ENCODE measurements at regions not wholly inside any gene's neighbourhood (a gene's known extent, or its start where the extent isn't known, plus 50 kb on each side); places are given as distances from the start of the nearest gene placed in this dataset.
A peak's percentile ranks its signal among the peaks of the same experiment; 100 is the strongest.
"Not testable (repeated sequence)": the region's sequence is repeated elsewhere in the genome, so short reads cannot be mapped to it uniquely, and the experiment has no call there.

DNA sequence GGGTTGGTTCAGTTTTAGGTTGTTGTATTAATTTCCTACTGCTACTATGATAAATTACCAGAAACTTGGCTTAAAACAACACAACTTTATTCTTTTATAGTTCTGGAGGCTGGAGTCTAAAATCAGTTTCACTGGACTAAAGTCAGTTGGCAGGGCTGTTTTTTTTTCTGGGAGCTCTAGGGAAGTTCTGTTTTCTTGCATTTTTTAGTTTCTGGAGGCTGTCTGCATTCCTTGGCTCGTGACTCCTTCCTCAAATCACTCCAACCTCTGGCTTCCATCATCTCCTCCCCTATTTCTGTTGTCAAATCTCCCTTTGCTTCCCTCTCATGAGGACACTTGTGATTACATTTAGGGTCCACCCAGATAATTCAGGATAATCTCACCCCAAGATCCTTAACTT lies 51.3 kb upstream of the SUB1 start:
- no peak for DNase-seq

DNA sequence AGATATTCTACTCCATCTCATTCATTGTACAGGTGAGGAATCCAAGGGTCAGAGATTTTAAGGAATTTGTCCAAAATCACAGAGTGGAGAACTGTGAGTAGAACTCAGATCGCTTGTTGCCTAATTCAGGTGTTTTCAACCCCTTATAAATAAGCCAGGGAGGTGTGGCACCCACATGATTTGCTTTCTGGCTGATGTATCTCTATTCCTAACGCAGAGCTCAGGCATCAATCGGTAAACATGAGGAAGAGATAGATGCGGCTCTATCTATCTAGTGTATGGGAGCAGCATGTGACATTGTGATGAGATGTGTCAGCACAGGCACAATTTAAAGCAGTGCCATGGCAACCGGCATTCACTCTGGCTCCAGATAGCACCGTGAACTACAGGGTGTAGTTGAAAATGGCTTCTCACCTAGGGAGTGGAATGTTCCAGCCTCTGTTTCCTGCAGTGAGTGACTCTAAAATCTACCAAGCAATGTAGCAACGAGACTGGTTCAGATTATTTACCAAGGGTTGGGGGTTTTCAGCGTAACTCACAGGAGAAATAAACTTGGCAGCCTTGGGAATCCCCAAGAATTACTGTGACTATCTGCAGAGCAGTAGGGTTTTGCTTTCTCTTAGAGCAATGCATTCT lies 53.4 kb upstream of the SUB1 start:
- DNase-seq, result peak; percentile 53

DNA sequence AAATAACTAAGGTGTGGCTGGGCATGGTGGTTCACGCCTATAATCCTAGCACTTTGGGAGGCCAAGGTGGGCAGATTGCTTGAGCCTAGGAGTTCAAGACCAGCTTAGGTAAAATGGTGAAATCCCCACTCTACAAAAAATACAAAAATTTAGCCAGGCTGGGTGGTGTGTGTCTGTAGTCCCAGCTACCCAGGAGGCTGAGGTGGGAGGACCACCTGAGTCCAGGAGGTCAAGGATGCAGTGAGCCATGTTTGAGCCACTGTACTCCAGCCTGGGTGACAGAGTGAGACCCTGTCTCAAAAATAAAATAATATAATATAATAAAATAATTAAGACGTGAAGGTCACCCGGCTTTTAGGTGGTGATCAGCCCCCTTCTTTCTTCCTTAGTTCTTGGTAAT lies 58.0 kb upstream of the SUB1 start:
- DNase-seq, result not testable (repeated sequence)

DNA sequence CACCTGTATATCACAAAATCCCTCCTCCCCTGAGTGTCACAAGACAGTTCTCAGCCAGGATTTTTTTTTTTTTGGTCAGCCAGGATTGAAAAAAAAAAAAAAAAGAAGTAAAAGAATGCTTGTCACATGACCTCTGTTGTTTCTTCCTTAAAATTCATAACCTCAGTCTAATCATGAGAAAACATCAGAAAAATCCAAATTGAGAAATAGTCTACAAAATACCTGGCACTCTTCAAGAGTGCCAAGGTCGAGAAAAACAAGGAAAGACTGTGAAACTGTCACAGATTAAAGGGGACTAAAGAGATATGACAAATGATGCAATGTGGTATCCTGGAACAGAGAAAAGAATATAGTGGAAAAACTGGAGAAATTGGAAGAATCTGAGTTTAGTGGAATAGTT lies 58.5 kb upstream of the SUB1 start:
- DNase-seq, result no peak

DNA sequence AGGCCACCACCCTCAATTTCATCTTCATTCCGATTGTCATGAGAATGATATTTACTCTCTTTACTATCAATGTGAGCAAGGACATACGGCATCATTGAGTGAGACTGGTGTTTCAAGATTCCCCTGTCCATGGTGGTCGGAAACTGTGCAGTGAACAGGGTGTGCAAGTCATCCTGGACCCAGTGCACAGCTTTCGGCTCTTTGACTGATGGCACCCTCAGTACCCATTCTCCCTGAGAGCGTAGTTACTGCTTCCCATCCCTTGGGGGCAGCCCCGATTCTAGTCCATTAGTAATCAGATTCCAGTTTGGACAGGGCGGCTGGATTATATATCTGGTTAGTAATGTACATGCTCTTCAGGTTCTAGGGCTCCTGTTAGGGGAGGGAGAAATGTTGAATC lies 61.7 kb upstream of the SUB1 start:
- no peak for DNase-seq

DNA sequence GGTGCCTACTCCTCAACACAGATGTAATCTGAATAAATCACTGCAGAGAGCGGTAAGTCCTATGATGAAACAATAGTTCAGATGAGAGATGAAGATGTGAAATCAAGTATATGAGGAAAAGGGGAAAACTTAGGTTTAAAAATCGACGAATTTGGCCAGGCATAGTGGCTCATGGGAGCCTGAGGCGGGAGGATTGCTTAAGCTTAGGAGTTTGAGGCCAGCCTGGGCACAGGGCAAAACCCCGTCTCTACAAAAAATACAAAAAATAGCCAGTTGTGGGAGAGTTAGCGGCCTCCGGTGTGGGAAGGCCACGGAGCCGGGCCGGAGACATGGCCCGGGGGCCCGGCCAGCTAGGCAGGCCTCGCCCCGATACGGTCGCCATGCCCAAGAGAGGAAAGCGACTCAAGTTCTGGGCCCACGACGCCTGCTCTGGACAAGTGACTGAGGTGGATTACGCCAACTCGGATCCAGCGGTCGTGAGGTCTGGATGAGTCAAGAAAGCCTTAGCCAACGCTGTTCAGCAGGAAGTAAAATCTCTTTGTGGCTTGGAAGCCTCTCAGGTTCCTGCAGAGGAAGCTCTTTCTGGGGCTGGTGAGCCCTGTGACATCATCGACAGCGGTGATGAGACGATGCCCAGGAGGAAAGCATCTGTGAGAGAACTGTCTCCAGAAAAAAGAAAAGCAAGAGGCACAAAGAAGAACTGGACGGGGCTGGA lies 62.8 kb upstream of the SUB1 start:
- peak; percentile 46 for DNase-seq

DNA sequence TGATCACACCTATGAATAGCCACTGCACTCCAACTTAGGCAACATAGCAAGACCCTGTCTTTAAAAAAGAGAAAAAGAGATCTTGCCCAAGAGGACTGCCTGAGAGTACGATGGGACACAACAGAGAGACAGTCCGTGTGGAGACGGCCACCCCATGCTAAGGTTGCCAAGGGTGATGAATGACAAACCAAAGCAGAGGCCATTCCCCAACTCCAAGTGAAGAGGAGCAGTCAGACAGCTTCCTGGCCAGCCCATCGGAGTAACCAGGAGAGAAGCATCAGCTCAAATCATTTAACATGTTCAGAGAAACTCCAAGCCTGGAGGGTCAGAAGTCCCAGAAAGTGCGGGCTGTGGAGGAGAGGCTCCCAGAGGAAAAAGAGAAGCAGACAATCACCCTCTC lies 63.9 kb upstream of the SUB1 start:
- no peak for DNase-seq

DNA sequence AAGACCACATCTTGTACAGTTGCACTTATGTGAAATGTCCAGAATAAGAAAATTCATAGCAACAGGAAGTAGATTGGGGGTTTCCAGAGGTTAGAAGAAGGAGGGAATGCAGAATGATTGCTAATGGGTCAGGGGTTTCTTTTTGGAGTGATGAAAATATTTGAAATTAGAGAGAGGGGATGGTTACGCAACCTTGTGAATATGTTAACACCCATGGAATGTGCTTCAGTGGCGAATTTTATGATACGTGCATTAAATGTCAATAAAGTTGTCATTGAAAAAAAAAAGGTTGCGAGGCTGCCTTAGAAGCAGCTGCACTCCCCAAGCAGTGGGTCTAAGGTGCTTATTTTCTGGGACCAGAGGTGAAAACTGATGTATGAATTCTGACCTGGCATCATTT lies 64.4 kb upstream of the SUB1 start:
- no peak for DNase-seq

DNA sequence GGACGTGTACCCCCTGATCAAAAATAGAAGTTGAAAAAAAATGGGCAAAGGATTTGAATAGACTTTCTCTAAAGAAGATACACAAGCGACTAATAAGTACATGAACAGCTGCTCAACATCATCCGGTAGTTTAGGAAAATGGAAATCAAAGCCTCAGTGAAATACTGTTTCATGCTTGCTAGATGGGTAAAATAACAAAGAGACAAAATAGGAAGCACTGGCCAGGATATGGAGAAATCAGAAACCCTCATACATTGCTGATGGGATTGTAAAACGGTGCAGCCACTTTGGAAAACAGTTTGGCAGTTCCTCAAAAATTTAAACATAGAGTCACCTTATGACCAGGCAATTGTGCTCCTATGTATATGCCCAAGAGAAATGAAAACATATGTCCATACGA lies 65.0 kb upstream of the SUB1 start:
- DNase-seq, result no peak

DNA sequence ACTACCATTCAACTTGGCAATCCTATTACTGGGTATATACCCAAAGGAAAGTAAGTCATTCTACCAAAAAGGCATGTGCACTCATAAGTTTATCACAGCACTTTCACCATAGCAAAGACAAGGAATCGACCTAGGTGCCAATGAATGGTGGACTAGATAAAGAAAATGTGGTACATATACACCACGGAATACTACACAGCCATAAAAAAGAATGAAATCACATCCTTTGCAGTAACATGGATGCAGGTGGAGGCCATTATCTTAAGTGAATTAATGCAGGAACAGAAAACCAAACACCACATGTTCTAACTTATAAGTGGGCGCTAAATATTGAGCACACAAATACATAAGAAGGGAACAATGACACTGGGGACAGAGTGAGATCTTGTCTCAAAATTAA lies 65.8 kb upstream of the SUB1 start:
- DNase-seq, result no peak

DNA sequence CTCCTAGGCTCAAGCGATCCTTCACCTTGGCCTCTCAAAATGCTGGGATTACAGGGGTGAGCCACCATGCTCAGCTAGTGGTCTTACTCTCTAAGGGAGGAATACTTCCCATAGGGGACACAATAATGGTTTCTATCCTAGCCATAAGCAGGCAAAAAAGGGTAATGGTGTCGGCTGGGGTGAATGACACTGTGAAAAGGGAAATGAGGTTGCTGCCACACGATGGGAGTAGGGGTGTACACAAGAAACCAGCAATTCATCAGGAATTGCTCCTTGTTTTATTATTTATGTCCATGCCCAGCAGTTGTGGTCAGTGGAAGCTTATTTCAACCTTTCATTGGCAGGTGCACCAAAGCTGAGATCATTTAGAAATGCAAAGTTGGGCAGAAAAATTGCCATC lies 70.3 kb upstream of the ZFR start:
- DNase-seq, result no peak

DNA sequence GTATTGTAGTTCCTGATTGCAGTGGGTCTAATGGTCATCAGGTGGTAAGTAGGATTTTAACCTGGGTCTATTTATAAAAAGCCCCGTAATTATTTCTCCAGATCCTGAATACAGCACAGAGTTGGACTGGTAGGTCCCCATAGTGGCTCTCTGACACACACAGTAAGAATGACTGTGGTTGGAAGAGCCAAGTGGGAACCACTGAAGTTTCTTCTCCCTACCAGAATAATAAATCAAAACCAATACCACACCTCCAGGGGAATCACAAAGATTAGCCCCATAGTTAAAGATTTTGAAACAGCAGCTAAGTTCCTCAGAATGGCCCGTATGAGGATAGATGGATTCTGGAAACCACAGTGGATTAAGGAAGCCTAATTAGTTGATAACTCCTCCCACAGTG lies 68.4 kb upstream of the ZFR start:
- no peak for DNase-seq

DNA sequence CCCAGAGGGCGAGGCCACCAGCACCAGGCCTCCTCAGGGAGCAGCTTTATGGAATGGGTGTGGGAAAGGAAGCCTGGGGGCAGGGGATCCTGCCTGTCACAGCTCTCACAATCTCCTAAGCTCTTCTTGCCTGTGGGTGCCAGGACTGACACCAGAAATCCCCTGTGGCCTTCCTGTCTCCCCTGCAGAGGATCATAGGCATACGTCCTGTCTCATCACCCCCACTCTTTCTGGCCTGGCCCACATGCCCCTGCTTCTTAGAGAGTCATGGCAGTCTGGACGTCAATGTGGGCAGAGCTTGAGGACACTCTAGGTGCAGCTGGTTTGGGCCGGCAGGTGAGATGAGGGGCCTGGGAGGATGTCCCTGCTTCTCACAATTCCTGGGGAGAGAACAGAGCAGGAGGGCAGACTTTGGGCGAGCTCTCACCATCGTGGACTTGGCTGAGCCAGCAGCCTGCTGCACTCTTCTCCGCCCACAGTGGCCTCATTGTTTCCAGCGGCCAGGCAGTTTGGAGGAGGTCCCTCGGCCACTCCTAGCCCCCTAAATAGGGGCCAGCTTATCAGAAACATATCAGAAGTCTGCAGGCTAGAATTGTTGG lies 67.3 kb upstream of the ZFR start:
- no peak for DNase-seq

DNA sequence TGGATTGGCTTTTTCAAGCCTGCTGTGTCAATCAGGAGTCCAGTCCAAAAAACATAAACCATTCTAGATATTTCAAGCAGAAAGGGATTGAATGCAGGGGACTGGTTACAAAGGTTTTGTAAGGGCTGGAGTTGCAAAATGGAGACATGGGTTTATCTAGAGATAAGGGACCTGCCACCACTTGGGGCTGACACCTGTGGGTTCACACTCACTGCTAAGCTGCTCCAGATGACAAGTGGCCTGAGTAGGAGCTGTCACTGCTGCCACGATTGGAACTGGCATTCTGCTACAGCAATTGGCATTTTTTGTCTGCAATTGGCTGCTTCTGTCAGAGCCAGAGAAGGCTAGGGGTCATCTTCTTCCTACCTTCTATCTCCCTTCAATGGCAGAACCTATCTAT lies 66.3 kb upstream of the ZFR start:
- no peak for DNase-seq

DNA sequence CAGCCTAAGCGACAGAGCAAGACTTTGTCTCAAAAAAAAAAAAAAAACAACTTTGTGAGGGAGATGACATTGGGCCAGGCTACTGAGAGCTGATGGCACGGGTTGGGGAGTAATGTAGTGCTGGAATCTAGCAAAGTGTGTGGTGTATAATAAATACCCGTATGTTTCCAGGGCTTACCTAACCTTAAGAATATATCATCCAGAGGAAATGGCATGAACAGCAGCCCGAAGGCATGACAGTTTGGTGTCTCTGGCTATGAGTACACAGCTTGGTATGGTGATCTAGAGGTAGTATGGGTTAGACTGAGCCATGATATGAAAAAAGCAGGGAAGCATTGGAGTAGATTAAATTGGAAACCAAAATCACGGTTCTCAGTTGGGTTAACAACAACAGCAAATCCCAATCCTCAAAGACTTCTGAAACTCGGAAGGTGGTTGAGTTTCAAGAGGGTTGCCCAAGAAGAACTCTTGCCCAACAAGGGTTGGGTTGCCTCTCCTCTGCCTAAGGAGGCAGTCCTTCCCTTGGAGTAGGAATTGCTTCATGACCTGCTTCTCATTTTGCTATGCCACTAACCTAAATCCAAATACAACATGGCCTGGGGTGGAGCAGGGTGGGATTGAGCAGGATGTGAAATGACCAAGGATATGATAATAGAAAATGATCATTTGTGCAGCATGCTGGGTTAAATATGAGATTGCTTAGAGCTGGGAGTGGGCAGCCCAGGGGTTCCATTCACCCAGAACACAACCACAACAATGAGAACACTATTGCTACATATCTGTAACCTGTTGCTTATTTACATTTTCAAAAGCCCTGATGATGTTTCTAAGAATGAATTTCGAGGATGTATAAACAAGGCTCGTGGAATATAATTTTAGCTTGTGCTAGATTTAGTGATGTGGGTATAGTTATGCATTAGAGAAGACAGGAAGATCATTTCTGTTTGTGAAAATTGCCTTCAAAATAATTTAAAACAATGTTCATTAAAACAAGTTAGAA lies 64.6 kb upstream of the ZFR start:
- DNase-seq, result no peak

DNA sequence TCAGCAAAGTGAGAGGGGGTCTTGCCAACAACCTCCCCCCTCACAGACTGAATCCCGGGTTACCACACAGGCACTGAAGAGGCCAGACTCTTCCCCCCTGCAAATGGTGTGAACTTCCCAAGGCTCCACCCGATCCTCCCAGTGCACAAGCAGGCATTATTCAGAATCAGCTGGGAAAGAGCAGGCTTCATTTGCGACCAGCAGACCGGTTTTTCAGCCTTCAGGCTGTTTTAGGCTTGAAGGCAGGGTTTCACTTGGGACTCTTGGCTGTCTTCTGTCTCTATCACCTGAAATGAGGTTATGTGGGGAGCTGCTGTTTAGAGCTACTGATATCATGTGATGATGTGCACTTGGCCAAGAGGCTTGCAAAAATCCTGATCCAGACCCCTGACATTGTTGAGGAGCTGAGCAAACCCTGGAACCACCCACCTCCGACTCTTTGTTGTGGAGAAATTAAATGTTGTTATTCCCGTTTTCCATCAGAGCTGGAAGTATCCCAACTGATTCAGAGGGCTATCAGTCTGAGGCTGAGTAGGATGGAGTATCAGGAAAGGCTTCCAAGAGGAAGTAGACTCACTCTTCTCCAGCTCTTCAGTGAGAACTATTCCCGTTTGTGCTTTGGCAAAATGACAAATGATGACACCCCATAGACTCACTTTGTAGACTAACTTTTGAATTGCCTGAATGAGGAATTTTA lies 63.3 kb upstream of the ZFR start:
- no peak for DNase-seq

DNA sequence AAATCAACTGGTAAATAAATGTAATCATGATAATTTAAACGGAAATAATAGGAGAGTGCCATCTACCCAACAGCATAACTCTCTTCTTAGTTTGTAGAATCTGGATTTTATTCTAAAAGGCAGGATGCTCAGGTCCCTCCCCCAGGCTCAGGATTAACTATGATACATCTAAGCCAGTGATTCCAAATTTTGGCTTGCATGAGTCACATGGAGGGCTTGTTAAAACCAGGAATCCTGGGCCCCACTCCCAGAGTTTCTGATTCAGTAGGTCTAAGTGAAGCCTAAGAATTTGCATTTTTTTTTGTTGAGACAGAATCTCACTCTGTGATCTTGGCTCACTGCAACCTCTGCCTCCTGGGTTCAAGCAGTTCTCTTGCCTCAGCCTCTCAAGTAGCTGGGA lies 62.3 kb upstream of the ZFR start:
- DNase-seq, result no peak

DNA sequence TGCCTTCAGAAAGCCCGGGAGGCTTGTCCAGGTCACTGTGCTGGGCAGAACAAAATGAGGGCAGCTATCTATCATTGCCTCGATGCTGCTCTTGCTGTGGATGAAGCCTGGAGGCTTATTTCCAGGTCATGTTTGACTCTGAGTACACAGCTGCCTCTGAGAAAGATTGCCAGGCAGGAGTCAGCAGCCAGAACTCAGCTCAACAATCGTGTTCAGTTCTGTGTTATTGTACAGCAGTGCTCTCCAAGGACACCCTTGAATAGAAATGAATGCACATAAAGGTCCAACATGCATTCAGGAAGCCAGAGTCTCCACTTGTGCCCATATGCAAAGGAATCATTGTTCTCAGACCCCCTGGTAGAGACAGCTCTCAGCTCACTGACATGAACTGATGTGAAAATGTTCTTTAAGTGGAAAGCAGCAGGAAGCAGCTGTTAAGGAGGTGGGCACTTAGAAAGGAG lies 61.7 kb upstream of the ZFR start:
- no peak for DNase-seq

DNA sequence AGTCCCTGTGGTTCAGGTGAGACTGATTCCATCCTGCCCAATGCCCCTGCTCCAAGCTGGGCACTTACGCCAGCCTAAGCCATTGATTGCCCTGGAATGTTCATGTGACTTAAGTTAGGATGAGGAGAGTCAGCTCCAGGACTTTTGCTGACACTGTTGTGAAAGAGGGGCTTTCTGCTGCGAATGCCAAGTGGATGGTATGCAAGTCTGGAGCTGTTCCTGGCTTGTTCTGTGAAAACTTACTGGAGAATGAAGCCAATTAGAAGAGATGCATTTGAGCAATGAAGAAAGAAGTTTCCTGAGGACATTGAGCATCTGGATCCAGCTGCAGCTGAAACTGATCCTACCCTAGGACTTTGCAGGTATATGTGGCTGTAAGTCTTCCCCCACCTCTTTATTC lies 61.2 kb upstream of the ZFR start:
- DNase-seq, result no peak

DNA sequence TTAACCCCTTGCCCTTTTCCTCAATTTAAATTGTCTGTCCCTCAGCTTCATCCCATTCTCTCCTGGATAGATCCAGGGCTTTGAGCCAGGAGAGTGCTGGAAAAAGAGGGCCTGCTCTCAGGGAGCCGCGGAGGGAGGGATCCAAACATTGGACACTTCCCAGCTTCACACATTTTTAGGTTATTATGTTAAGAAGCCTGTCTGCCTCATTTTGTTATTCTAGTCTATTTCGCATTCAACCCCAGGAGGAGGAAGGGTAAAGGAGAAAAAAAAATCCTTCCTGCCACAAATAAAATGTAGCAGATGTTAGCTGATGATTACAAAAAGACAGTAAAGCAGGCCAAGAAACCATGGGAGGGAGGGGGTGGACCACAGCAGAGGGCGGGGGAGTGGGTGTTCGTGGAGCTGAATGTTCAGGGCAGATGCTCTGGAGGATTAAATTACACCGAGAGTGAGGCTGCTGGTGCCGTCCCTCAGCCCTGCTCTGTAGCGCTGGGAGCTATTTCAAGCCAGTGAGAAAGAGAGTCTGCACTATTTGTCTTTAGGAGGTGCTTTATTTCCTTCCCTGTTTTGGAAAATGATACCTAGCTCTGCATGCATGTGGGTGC lies 60.6 kb upstream of the ZFR start:
- no peak for DNase-seq

DNA sequence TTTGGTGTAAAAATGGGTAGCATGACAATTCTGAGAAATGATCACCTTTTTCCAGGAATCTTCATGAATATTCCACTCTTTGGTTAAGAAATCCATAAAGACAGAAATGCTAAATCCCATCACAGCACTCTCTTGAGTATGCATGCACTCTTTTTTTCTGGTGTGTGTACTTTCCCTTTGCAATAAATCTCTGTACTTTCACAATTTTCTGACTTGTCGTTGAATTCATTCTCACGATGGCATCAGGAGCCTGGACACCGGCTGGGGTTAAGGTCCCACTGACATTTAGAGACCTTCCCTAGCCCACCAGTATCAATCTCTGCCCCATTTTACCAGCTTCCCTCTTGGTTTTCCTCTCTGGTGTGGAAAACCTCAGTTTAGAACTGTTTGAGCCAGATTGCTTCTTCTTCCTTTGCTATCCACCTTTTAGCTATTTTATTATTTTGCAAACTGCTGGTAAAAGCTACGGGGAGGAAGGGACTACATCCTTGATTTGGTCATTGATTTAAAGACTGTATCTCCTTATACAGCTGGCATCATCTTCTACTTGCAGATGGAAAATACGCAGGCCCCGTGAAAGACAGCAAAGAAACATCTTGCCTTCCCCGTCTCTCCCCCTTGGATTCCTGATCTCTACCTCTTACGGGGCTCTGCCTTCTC lies 59.9 kb upstream of the ZFR start:
- no peak for DNase-seq

DNA sequence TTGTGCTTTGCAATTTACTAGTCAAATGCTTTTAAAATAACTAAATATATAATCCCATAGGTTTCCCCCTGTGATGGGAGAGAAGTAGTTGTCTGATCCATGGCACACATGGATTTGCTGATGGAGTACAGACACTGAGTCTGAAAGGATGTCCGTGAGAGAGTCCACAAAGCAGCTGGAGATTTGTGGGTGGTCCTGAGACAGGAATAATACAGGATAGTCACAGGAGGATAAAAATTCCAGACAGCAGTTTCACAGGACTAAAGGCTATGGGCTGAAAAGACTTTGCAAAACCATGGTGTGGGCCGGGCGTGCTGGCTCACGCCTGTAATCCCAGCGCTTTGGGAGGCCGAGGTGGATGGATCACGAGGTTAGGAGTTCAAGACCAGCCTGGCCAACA lies 58.7 kb upstream of the ZFR start:
- no peak for DNase-seq

Measured in activated T-cell treated with anti-CD3 and anti-CD28 coated beads, Interleukin-2, amount 50 U/mL, for 1 hour (primary cell).